HCT116 (cell line): ENCODE measurements at regions not wholly inside any gene's neighbourhood (a gene's known extent, or its start where the extent isn't known, plus 50 kb on each side); places are given as distances from the start of the nearest gene placed in this dataset.

Experiments used
- CTCF ChIP-seq, 3 experiments: fragments of 200-600 bp in 1 of 3; sonication (generic) in 1 of 3; IDR thresholded peaks in 2 of 3; conservative IDR thresholded peaks in 1 of 3; 2 replicates each; pipeline ENCODE4 v1.5.1; 2012 to 2017; ENCODE audit warnings: low read depth in 2 of 3, low read length in 2 of 3, antibody characterized with exemption in 1 of 3, borderline replicate concordance in 1 of 3, control low read depth in 1 of 3, mild to moderate bottlenecking in 1 of 3, mixed read lengths in 1 of 3, mixed run types in 1 of 3, moderate library complexity in 1 of 3; ENCODE audit not compliant: insufficient read depth in 1 of 3
- EGR1 ChIP-seq: IDR thresholded peaks from 2 replicates; pipeline ENCODE4 v1.6.1; 2012; ENCODE audit warnings: low read depth
- ELF1 ChIP-seq: IDR thresholded peaks from 2 replicates; pipeline ENCODE4 v1.6.1; 2012; ENCODE audit warnings: low read depth, borderline replicate concordance
- EZH2 ChIP-seq: fragments of 200-600 bp; sonication (generic); IDR thresholded peaks from 2 replicates; pipeline ENCODE4 v1.6.1; 2017; ENCODE audit warnings: antibody characterized with exemption, mixed run types
- JUND ChIP-seq: IDR thresholded peaks from 2 replicates; pipeline ENCODE4 v1.6.1; 2012
- POLR2A ChIP-seq: IDR thresholded peaks from 2 replicates; pipeline ENCODE4 v1.7.0; 2011; ENCODE audit warnings: borderline replicate concordance; ENCODE audit not compliant: insufficient read depth, insufficient read length; ENCODE audit errors: extremely low read depth
- RAD21 ChIP-seq: IDR thresholded peaks from 2 replicates; pipeline ENCODE4 v1.6.1; 2012; ENCODE audit warnings: low read depth, mild to moderate bottlenecking
- REST ChIP-seq: IDR thresholded peaks from 2 replicates; pipeline ENCODE4 v1.6.1; 2012; ENCODE audit warnings: low read depth
- SP1 ChIP-seq: IDR thresholded peaks from 2 replicates; pipeline ENCODE4 v1.6.1; 2012; ENCODE audit warnings: low read depth
- YY1 ChIP-seq: IDR thresholded peaks from 2 replicates; pipeline ENCODE4 v1.6.1; 2011; ENCODE audit warnings: low read length, low read depth, moderate library complexity, mild to moderate bottlenecking; ENCODE audit not compliant: insufficient replicate concordance; ENCODE audit errors: extremely low read depth
- ZBTB33 ChIP-seq: IDR thresholded peaks from 2 replicates; pipeline ENCODE4 v1.6.1; 2011; ENCODE audit warnings: mild to moderate bottlenecking, low read length, moderate library complexity; ENCODE audit not compliant: insufficient replicate concordance; ENCODE audit errors: extremely low read depth

- TF ChIP-seq SP1, result no peak
- no peak for TF ChIP-seq CTCF (IDR thresholded peaks at IDR 0.05 in 2 of 3, conservative IDR thresholded peaks at IDR 0.05 in 1 of 3; ENCODE audit: borderline replicate concordance in 1 of 3, insufficient read depth in 1 of 3, low read depth in 2 of 3, low read length in 2 of 3)
- no peak for TF ChIP-seq ELF1
- TF ChIP-seq YY1, result no peak
- no peak for TF ChIP-seq RAD21
- no peak for TF ChIP-seq EZH2
- no peak for TF ChIP-seq JUND
- no peak for TF ChIP-seq EGR1
- no peak for TF ChIP-seq POLR2A
- TF ChIP-seq REST, result no peak
- no peak for TF ChIP-seq ZBTB33
These were observed 70.5 kb upstream of the APOBEC4 start for GRCh38 chr1:183723571-183723970.
